Dedifferentiated amniotic fluid mesenchymal stem cell (primary cell): ENCODE measurements at regions not wholly inside any gene's neighbourhood (a gene's known extent, or its start where the extent isn't known, plus 50 kb on each side); places are given as distances from the start of the nearest gene placed in this dataset.

ENCODE experiments used
- DNase-seq: peaks from one replicate; pipeline ENCODE4 v3.0.0-alpha.2; 2016; ENCODE audit errors: extremely low spot score

DNA sequence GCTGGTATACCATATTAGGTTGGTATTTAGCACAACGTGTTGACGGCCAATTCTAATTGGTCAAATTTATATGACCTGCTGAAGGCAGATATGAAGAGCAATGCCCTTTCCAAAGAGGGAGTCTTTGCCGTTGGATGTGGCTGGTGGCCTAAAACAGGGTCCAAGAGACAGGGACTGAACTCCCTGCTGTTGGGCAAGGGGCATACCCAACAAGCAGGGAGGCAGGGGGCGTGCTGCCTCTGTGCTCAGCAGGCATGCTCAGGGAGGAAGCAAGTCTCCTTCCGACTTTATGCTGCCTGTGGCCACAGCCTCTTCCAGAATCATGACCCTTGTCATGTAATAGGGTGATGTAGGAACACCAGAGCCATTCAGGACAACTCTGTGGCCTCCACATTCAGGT, 167.7 kb upstream of the NPVF start:
- DNase-seq: no peak

DNA sequence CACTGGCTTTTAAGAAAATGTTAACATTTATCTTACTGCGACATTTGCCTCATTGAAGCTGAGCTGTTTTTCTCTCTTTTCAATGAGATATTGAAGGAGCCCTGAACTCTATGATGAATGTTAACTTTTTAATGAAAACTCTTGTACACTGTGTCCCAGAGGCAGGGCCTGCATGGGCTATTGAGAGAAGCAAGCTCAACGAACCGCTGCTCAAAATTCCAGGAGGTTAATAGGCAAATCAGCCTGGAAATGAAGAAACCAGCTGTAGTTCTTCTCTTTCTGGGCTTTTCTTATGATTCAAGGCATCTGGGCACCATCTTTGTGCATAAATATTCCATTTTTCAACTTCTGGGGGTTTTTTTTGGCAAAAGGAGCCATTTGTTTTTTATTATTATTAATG, 168.4 kb upstream of the NPVF start:
- DNase-seq: no peak

GRCh38 chr7:25398418-25398817, 170.1 kb upstream of the NPVF start:
- DNase-seq: no peak

DNA sequence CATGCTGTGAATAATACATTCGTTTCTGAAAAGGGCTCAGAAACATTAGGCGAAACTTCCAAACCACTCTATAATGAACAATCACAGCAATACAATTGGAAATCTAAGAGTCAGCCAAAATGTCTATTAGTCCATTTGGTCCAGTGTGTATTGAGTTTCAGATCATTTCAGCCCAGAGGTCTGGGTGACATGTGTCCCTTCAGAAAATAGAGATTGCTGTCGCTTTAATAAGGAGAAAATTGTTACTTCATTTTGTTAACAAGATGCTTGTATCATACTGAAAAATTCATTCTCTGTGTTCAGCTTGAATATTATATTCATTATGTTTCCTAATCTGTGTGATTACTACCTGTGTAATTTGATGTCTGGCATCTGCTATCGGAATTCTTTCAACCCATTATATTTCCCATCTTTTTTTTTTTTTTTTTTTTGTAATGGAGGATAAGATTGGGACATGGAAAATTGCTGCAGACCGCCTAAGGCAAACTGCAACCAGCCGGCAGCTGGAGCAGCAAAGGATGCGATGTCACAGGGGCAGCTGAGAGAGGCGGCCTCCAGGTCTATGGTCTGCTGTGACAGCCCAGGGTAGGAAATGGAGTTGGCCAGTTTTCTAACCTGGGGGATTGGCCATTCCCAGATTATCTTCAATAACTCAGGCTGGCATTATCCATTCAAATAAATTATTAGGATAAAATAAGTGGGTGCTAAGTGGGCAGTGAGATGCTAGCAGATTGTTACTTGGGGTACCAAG, 170.9 kb upstream of the NPVF start:
- DNase-seq: no peak

GRCh38 chr7:25402532-25402931, 174.2 kb upstream of the NPVF start:
- no peak for DNase-seq

DNA sequence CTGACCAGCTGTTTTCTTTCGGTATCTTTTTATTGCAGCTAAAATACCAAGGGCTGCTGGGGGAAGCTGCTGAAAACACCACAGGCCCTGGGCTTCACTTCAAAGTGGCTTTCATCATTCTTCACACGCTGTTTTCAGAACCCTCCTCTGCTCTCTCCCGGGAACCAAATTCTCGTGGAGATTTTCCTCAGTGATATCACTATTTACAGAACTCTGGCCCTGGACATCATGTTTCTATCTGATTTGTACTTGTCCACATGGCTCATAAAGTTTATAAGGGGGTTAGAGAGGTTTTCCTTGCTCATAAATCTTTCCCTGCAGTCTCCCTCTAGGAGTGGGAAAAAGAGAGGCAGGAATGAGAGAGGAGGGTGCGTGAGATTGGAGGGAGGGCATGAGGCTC, 177.4 kb upstream of the NPVF start:
- no peak for DNase-seq

DNA sequence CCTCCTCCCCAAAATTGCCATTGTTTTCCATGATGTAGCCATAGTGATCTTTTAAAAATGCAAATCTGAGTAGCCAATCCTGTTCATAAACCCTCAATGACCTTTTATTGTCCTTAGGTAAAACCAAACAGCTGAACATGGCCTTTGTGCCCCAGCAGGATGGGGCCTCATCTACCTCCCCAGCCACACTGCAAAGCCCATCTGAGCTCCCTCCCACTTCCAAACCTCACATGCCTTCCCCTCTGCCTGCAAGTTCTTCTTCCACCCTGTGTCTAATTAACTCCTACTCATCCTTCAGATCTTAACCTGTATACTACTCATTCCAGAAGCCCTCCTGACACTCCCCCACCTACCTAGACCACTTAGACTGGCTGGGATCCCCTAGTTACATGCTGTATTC, 178.8 kb upstream of the NPVF start:
- DNase-seq: no peak

DNA sequence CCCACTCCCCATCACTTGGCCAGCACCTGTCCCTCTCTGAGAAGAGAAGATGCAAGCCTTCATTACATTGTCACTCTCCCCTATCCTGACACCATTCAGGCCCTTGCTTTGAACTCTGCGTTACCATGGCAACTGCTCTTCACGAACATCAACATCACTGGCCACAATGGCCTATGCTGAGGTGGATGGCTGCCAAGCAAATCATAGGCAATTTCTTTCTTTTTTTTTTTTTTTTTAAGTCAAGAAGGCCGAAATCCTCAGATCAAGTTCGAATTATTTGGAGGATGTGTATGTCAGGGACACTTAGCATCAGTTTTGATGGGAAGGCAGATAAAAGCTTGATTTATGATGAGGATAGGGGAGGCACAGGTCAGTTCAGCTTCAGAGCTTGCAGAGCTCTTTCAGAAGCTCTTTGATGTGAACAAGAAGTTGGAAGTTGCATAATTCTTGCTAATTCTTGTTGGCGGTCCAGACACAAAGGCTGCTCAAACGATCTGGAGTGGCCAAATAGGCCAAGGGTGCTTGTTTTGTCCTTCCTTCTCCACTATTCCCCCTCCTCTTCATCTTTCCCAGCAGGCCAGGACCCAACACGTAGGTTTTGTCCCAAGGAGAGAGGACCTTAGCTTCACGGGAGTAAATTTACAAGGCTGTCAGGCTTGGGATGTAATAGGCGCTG, 179.9 kb upstream of the NPVF start:
- DNase-seq: no peak

- DNase-seq: no peak
These were observed 180.6 kb upstream of the NPVF start for GRCh38 chr7:25408876-25409275.

- no peak for DNase-seq
These were observed 181.8 kb upstream of the NPVF start for GRCh38 chr7:25409897-25410636.

DNA sequence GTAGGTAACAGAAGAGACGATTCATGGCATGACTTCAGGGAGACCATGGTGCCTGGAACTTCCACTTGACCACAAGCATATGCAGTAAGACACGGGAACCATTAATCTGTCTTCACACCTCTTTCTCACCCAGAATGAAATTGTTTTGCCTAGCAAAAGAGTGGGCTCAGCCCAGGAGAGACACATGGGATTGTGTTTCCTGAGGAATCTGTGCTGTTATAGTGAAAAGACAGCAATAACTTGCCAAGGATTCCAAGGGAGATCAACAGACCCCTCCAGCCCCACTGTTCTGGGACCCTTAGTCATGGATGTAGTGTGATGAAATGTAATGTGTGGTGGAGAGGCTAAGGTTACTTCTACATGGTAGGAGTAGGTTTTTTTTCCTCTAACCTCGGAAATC, 192.5 kb upstream of the NPVF start:
- no peak for DNase-seq

DNA sequence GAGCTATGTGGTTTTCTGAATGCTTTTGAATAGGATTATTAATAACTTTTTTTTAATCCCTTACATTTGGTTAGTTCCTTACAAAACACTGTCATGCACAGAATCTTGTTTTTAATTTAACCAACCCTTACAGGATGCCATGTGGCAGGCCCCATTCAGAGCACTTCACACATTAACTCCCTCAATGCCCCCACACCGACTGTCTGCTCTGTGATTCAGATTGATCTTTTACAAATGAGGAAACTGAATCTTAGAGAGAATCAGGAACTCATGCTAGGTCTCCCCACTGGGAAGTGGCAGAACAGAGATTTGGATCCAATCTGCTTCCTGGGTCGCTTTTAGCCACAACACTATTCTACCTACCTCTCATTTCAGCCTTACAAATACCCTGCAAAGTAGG, 195.8 kb upstream of the NPVF start:
- DNase-seq: no peak

GRCh38 chr7:25424855-25425254, 196.6 kb upstream of the NPVF start:
- no peak for DNase-seq

- no peak for DNase-seq
These were observed 199.4 kb upstream of the NPVF start for GRCh38 chr7:25427721-25428120.

- no peak for DNase-seq
These were observed 201.4 kb upstream of the NPVF start for GRCh38 chr7:25429731-25430130.

DNA sequence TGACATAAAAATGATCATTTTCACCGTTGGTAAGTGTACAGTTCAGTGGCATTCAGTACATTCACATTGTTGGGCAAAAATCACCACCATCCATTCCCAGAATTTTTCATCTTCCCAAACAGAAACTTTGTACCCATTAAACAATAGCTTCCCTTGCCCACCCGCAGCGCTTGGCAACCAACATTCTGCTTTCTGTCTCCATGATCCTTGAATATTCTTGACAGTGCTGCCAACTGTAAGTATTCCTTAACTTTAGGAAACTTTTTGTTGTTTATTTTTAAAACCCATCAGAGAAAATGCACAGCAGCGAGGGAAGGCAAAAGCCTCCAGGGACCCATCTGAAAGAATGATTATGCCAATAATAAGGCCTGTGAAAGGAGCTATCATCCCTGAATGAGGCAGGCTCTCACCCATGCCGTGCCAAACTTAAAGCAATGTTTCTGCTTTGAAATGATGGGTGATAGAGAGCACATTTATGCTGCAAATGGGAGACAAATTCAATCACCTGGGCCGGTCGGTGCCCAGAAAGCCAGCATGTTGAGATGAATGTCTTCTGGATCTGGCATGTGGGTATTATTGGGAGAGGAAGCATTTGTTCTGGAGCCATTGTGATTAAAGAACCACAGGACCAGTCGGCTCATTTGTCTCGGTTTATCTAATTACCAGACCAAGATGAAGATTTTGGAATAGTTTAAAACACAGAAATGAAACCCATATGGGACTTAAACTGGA, 202.1 kb upstream of the NPVF start:
- no peak for DNase-seq

GRCh38 chr7:25431956-25432450, 203.7 kb upstream of the NPVF start:
- no peak for DNase-seq

DNA sequence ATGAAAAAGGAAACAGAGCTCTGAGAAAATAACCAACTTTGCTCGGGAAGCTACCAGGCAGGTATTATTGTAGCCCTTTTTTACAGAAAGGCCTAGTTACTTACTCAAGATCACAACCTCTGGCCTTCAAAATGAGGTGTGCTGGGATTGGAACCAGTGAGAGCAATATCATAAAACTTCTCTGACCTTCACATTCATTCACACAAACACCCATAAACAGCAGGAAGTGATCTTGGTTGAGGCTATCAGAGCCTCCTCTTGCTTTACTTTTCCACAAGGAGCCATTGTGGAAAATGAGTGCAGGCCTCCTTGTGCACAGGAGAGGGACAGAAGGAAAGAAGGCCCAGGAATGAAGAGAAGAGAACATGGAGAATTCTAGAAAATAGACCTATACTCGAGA, 204.5 kb upstream of the NPVF start:
- DNase-seq: no peak

DNA sequence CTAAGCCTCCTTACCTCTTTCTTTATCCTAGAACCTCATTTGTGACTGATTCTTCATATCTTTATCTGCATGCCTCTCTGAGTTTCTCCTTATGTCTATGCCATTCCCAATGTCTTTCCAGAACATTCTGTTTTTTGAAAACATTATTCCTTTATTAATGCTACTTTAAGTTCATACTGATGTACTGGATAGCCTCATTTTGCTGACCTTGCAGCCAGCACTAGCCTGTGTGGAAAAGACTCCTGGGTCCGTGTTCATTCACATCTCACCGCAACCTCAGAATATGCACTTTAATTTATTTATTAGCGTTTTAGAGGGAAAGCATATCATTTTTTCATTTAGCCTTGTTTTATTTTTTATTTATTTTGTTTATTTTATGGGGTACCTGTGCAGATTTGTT, 208.1 kb upstream of the NPVF start:
- DNase-seq: no peak

DNA sequence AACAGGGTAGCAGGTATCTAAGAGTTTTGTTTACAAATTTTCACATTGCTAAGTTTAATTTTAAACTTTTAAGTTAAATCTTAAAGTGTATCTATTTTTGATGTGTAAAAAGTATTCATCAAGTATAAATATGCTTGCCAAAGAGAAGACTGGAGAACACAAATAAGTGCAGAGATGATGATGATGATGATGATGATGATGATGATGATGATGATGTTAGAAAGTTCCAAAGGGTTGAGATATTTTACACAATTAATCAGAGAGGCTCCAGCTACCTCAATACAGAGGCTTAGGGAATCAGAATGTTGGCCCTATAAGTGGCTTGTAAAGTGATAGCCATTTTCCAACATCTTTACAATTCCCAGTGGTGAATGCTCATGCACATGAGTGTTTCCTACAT, 209.0 kb upstream of the NPVF start:
- DNase-seq: no peak

DNA sequence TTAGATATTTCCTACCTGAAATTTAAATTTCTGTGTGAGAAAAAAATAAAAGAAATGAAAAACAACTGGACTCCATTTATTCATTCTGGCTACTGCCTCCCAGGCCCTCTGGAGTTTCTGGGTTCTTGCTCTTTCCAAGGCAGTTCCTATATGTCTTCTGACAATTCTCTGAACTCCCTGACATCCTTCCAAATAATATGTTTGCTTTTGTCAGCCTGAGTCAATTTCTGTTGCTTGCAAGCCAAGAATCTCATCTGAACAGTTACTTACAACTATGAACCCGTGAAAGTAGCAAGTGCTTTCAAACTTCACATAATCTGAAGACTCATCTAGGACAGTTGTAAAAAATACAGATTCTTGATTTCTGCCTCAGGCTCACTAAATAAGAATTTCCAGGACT, 216.7 kb upstream of the NPVF start:
- DNase-seq: no peak

GRCh38 chr7:25448301-25448700, 220.0 kb upstream of the NPVF start:
- no peak for DNase-seq
